AG04449 (cell line): ENCODE measurements at regions not wholly inside any gene's neighbourhood (a gene's known extent, or its start where the extent isn't known, plus 50 kb on each side); places are given as distances from the start of the nearest gene placed in this dataset.

Experiments
- CTCF ChIA-PET: fragments of 350-600 bp; formaldehyde crosslinking; extraction: SDS; loops from one replicate; lab custom pipeline; 2021; ENCODE audit warnings: antibody characterized with exemption; lab: Yijun Ruan, JAX
- POLR2A ChIA-PET: fragments of 400-600, 350-600 bp; formaldehyde crosslinking; extraction: SDS; loops from one replicate; lab custom pipeline; 2020; ENCODE audit warnings: antibody characterized with exemption, inconsistent platforms; lab: Yijun Ruan, JAX
- DNase-seq: peaks from one replicate; pipeline ENCODE4 v3.0.0-alpha.2; 2010; ENCODE audit warnings: low read depth, low spot score
- H3K4me3 ChIP-seq: 2 replicates; pipeline ENCODE4 v1.5.1; 2011; ENCODE audit warnings: low read depth, mild to moderate bottlenecking, control low read depth, low read length
- CTCF ChIP-seq: IDR thresholded peaks from one replicate; pipeline ENCODE4 v1.5.1; 2011; ENCODE audit warnings: mild to moderate bottlenecking, moderate library complexity, low read length, control low read depth, inconsistent platforms; ENCODE audit not compliant: insufficient read depth; ENCODE audit errors: missing control alignments

- CTCF ChIA-PET = no interaction called here
- DNase-seq = no peak
- no peak overlapping the region for H3K4me3 ChIP-seq
- POLR2A ChIA-PET = no interaction called here
- TF ChIP-seq CTCF = no peak
Measured at GRCh38 chr1:166350490-166350889, 183.7 kb upstream of the FAM78B start.

GRCh38 chr1:166351676-166352075, 184.9 kb upstream of the FAM78B start:
- no peak for DNase-seq
- TF ChIP-seq CTCF = no peak
- POLR2A ChIA-PET = no interaction called here
- H3K4me3 ChIP-seq = no peak overlapping the region
- CTCF ChIA-PET = no interaction called here

- no peak for DNase-seq
- H3K4me3 ChIP-seq = no peak overlapping the region
- TF ChIP-seq CTCF = no peak
- ChIA-PET CTCF (no interaction called here), POLR2A (no interaction called here)
Measured at GRCh38 chr1:166353213-166353612, 186.4 kb upstream of the FAM78B start.

GRCh38 chr1:166354406-166354805, 187.6 kb upstream of the FAM78B start:
- no peak for TF ChIP-seq CTCF
- H3K4me3 ChIP-seq = no peak overlapping the region
- CTCF ChIA-PET = no interaction called here
- POLR2A ChIA-PET = no interaction called here
- DNase-seq = no peak

GRCh38 chr1:166365081-166365480, 198.3 kb upstream of the FAM78B start:
- CTCF ChIA-PET = no interaction called here
- no peak for DNase-seq
- H3K4me3 ChIP-seq = no peak overlapping the region
- POLR2A ChIA-PET = no interaction called here
- no peak for TF ChIP-seq CTCF

GRCh38 chr1:166368030-166368429, 201.2 kb upstream of the FAM78B start:
- ChIA-PET CTCF (no interaction called here), POLR2A (no interaction called here)
- no peak for TF ChIP-seq CTCF
- H3K4me3 ChIP-seq = no peak overlapping the region
- no peak for DNase-seq

GRCh38 chr1:166377896-166378295, 211.1 kb upstream of the FAM78B start:
- CTCF ChIA-PET = no interaction called here
- no peak for TF ChIP-seq CTCF
- POLR2A ChIA-PET = no interaction called here
- no peak overlapping the region for H3K4me3 ChIP-seq
- no peak for DNase-seq
